ENCODE measurements at regions not wholly inside any gene's neighbourhood (a gene's known extent, or its start where the extent isn't known, plus 50 kb on each side); places are given as distances from the start of the nearest gene placed in this dataset.

- no peaks in the 10 kb centered on the region for H3K27me3 ChIP-seq (ENCODE audit: control insufficient read depth, insufficient read depth, low read length)
- H3K4me3 ChIP-seq (ENCODE audit: low read length in 3 of 3), result no peak overlapping the region
- intact Hi-C loops (cut with DNase I), result no loop called here
- no peak overlapping the region for H3K9ac ChIP-seq (ENCODE audit: low read length in 3 of 3)
- no peaks in the 10 kb centered on the region for H3K9me3 ChIP-seq (ENCODE audit: control insufficient read depth in 2 of 3, insufficient read depth in 1 of 3, low read length in 3 of 3)
- FAIRE-seq (no peak), DNase-seq (no peak)
- TF ChIP-seq CTCF (IDR thresholded peaks at IDR 0.05; ENCODE audit: borderline replicate concordance, extremely low read depth, insufficient read depth), result no peak
- no peak overlapping the region for H3K27ac ChIP-seq (ENCODE audit: low read depth in 2 of 2, low read length in 2 of 2)
- H3K4me1 ChIP-seq (ENCODE audit: control insufficient read depth in 2 of 3, insufficient read depth in 2 of 3, low read depth in 1 of 3, low read length in 3 of 3), result no peaks in the 10 kb centered on the region
- no peaks in the 10 kb centered on the region for H3K36me3 ChIP-seq (ENCODE audit: control insufficient read depth in 2 of 3, insufficient read depth in 3 of 3, low read length in 3 of 3)
Measured at GRCh38 chr2:49219741-49220140, 65.4 kb upstream of the FSHR start.

- Histone ChIP-seq H3K9me3 (ENCODE audit: control insufficient read depth in 2 of 3, insufficient read depth in 1 of 3, low read length in 3 of 3) (no peaks in the 10 kb centered on the region), H3K27me3 (ENCODE audit: control insufficient read depth, insufficient read depth, low read length) (no peaks in the 10 kb centered on the region), H3K4me3 (ENCODE audit: low read length in 3 of 3) (no peak overlapping the region), H3K27ac (ENCODE audit: low read depth in 2 of 2, low read length in 2 of 2) (no peak overlapping the region), H3K9ac (ENCODE audit: low read length in 3 of 3) (no peak overlapping the region), H3K36me3 (ENCODE audit: control insufficient read depth in 2 of 3, insufficient read depth in 3 of 3, low read length in 3 of 3) (no peaks in the 10 kb centered on the region), H3K4me1 (ENCODE audit: control insufficient read depth in 2 of 3, insufficient read depth in 2 of 3, low read depth in 1 of 3, low read length in 3 of 3) (no peaks in the 10 kb centered on the region)
- DNase-seq (peak in 1 of 5 donors; percentile 27), FAIRE-seq (no peak)
- intact Hi-C loops (cut with DNase I), result no loop called here
- no peak for TF ChIP-seq CTCF (IDR thresholded peaks at IDR 0.05; ENCODE audit: borderline replicate concordance, extremely low read depth, insufficient read depth)
Measured at GRCh38 chr2:49210191-49210590, 55.9 kb upstream of the FSHR start.

- no peak overlapping the region for H3K9ac ChIP-seq (ENCODE audit: low read length in 3 of 3)
- no peak for DNase-seq
- no peaks in the 10 kb centered on the region for H3K4me1 ChIP-seq (ENCODE audit: control insufficient read depth in 2 of 3, insufficient read depth in 2 of 3, low read depth in 1 of 3, low read length in 3 of 3)
- no peak overlapping the region for H3K27ac ChIP-seq (ENCODE audit: low read depth in 2 of 2, low read length in 2 of 2)
- no peaks in the 10 kb centered on the region for H3K9me3 ChIP-seq (ENCODE audit: control insufficient read depth in 2 of 3, insufficient read depth in 1 of 3, low read length in 3 of 3)
- H3K36me3 ChIP-seq (ENCODE audit: control insufficient read depth in 2 of 3, insufficient read depth in 3 of 3, low read length in 3 of 3), result no peaks in the 10 kb centered on the region
- no peaks in the 10 kb centered on the region for H3K27me3 ChIP-seq (ENCODE audit: control insufficient read depth, insufficient read depth, low read length)
- no peak overlapping the region for H3K4me3 ChIP-seq (ENCODE audit: low read length in 3 of 3)
- intact Hi-C loops (cut with DNase I), result no loop called here
- FAIRE-seq, result no peak
- TF ChIP-seq CTCF (IDR thresholded peaks at IDR 0.05; ENCODE audit: borderline replicate concordance, extremely low read depth, insufficient read depth), result no peak
Measured at GRCh38 chr2:49207204-49207603, 52.9 kb upstream of the FSHR start.
